ENCODE measurements at regions not wholly inside any gene's neighbourhood (a gene's known extent, or its start where the extent isn't known, plus 50 kb on each side); places are given as distances from the start of the nearest gene placed in this dataset.

DNA sequence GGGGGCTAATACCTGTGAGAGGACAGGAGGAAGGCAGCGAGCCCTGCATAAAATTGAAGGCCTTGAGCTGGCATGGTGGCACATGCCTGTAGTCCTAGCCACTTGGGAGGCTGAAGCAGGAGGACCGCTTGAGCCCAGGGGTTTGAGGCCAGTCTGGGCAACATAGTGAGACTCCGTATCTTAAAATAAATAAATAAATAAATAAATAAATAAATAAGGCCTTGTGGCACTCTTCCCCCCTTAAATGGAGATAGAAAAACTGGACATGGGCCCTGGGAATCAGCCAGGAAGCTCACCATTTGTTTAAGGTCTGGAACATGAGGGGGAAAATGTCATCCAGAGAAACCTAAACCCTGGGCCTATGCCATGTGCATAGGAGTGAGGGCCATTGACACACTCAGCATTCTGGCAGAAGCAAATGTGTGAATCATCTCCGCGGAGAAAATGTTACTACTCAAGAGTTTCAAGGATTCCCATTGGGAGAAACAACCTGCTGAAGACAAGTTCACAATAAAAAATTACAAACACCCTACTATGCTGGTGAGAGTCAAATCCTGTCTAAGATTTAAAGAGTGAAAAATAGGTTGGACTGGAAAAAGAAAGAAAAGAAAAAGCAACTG is 51.9 kb upstream of the UBR2 start:
- TF ChIP-seq CTBP1 (IDR thresholded peaks at IDR 0.05; ENCODE audit: borderline replicate concordance) (no peak), BHLHE40 (IDR thresholded peaks at IDR 0.05; ENCODE audit: borderline replicate concordance) (no peak), ARNT (IDR thresholded peaks at IDR 0.05) (no peak), NFRKB (IDR thresholded peaks at IDR 0.05) (no peak), TARDBP (IDR thresholded peaks at IDR 0.05) (no peak)

Data from HEK293T (cell line).